ENCODE measurements at regions not wholly inside any gene's neighbourhood (a gene's known extent, or its start where the extent isn't known, plus 50 kb on each side); places are given as distances from the start of the nearest gene placed in this dataset.

DNA sequence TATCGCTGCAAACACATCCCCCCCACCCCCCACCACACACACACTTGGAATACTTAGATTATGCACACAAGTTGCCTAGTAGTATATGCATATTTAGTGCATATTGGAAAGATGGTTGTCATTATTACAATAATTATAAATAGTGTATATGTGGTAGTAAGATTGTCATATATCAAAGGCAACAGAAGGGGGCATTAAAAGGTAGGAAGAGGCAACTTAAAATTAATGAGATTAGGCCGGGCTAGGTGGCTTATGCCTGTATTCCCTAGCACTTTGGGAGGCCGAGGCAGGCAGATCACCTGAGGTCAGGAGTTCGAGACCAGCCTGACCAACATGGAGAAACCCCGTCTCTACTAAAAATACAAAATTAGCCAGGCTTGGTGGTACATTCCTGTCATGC lies 52.1 kb downstream of the GSC start:
- Histone ChIP-seq H3K9me3 (no peaks in the 10 kb centered on the region), H3K4me1 (ENCODE audit: low read depth) (no peaks in the 10 kb centered on the region), H3K4me3 (no peak overlapping the region), H3K36me3 (ENCODE audit: low read depth) (no peaks in the 10 kb centered on the region)
- TF ChIP-seq, protein P1, sequence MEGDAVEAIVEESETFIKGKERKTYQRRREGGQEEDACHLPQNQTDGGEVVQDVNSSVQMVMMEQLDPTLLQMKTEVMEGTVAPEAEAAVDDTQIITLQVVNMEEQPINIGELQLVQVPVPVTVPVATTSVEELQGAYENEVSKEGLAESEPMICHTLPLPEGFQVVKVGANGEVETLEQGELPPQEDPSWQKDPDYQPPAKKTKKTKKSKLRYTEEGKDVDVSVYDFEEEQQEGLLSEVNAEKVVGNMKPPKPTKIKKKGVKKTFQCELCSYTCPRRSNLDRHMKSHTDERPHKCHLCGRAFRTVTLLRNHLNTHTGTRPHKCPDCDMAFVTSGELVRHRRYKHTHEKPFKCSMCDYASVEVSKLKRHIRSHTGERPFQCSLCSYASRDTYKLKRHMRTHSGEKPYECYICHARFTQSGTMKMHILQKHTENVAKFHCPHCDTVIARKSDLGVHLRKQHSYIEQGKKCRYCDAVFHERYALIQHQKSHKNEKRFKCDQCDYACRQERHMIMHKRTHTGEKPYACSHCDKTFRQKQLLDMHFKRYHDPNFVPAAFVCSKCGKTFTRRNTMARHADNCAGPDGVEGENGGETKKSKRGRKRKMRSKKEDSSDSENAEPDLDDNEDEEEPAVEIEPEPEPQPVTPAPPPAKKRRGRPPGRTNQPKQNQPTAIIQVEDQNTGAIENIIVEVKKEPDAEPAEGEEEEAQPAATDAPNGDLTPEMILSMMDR (IDR thresholded peaks at IDR 0.05): no peak
- no peak for DNase-seq
- intact Hi-C loops (cut with DNase I, micrococcal nuclease): no loop called here
- ATAC-seq: no peak

DNA sequence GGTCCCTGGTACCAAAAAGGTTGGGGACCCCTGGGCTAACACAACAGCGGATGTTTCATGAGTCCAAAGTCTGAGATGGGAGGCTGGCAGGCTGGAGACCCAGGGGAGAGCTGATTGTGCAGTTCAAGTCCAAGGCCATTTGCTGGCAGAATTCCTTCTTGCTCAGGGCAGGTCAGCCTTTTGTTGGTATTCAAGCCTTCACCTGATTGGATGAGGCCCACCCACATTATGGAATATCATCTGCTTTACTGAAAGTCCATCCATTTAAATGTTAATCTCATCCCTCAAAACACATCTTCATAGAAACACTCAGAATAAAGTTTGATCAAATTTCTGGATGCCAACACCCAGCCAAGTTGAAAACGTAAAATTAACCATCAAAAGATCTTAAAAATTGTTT lies 52.9 kb downstream of the GSC start:
- Histone ChIP-seq H3K36me3 (ENCODE audit: low read depth) (no peaks in the 10 kb centered on the region), H3K4me3 (no peak overlapping the region), H3K9me3 (no peaks in the 10 kb centered on the region), H3K4me1 (ENCODE audit: low read depth) (no peaks in the 10 kb centered on the region)
- DNase-seq: no peak
- TF ChIP-seq, protein P1 (IDR thresholded peaks at IDR 0.05): no peak
- no peak for ATAC-seq
- intact Hi-C loops (cut with DNase I, micrococcal nuclease): no loop called here

DNA sequence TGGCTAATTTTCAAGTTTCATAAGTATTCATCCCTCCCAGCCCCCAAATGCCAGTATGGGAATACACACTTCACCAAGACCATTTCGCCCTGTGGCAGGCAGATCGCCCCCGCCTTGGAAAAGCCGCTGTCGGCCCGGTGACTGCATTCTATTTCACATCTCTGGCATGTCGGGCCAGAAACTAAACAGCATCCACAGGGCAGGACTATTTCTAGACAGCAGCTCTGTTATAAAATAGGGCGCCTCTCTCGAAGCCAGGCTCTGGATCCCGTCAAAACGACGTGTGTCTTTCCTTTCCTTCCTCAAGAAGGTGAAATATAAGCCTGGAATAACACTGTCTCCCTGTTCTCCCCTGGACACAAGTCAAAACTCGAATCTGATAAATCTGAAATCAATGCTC lies 56.8 kb downstream of the GSC start:
- TF ChIP-seq, protein P1 (IDR thresholded peaks at IDR 0.05): no peak
- intact Hi-C loops (cut with DNase I, micrococcal nuclease): no loop called here
- no peak for DNase-seq
- Histone ChIP-seq H3K36me3 (ENCODE audit: low read depth) (no peaks in the 10 kb centered on the region), H3K4me1 (ENCODE audit: low read depth) (no peaks in the 10 kb centered on the region), H3K4me3 (no peak overlapping the region), H3K9me3 (no peaks in the 10 kb centered on the region)
- no peak for ATAC-seq

DNA sequence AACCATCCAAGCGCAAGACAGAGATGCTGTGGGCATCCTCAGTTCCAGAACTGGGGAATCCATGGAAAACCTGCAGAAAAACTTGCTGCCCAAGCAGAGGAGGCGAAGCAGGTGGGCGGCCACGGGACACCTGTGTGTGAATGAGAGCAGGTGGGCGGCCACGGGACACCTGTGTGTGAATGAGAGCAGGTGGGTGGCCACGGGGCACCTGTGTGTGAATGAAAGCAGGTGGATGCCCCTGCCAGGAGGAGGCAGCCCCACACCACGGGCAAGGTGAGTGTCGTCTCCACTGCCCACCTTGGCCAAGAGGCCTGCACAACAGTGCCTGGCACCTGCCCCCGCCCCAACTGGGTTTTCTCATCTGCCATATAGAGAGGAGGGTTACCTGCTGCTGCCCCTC lies 59.2 kb downstream of the GSC start:
- Histone ChIP-seq H3K9me3 (no peaks in the 10 kb centered on the region), H3K36me3 (ENCODE audit: low read depth) (no peaks in the 10 kb centered on the region), H3K4me3 (no peak overlapping the region), H3K4me1 (ENCODE audit: low read depth) (no peaks in the 10 kb centered on the region)
- no peak for ATAC-seq
- TF ChIP-seq, protein P1 (IDR thresholded peaks at IDR 0.05): no peak
- intact Hi-C loops (cut with DNase I, micrococcal nuclease): no loop called here
- DNase-seq: no peak

DNA sequence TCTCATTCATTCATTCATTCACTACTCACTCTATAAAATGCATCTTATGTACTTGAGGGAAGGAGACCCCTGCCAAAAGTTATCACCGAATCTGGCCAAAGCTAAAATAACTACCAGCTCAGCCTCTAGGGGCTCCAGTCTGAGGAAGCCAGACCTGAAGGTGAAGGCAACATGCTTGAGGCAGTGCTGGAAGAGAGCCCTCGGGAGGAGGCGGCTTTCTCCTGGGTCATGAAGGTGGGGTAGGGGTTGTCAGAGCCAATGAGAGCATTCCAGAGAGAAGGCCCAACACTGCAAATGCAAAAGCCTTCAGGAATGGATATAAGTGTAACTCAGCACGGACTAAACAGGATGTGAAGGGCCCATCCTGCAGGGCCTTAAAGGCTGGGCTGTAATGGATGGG lies 62.4 kb downstream of the GSC start:
- H3K36me3 ChIP-seq (ENCODE audit: low read depth): no peaks in the 10 kb centered on the region
- no peak for ATAC-seq
- H3K4me1 ChIP-seq (ENCODE audit: low read depth): no peaks in the 10 kb centered on the region
- no peak overlapping the region for H3K4me3 ChIP-seq
- no peaks in the 10 kb centered on the region for H3K9me3 ChIP-seq
- TF ChIP-seq, protein P1 (IDR thresholded peaks at IDR 0.05): no peak
- DNase-seq: no peak
- intact Hi-C loops (cut with DNase I, micrococcal nuclease): no loop called here

DNA sequence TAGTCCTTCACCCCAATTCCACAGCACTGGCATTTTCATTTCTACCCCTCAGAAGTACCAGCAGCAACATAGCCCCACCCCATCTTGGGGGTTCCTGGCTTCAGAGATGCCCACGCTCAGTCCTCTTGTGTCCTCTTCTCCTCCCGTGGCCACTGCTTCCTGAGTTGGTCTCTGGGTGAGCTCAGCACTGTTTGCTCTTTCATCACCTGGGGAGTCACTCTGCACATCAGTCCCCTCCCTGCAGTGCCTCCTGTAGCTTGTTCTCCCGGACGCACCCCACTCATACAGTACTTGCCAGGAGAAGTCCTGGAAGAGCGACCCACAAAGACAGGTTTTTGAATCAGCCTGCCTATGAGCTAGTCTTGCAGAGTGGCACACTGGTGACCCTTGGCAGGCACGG lies 63.8 kb downstream of the GSC start:
- H3K36me3 ChIP-seq (ENCODE audit: low read depth): no peaks in the 10 kb centered on the region
- H3K4me1 ChIP-seq (ENCODE audit: low read depth): no peaks in the 10 kb centered on the region
- no peaks in the 10 kb centered on the region for H3K9me3 ChIP-seq
- intact Hi-C loops (cut with DNase I, micrococcal nuclease): no loop called here
- H3K4me3 ChIP-seq: no peak overlapping the region
- TF ChIP-seq, protein P1 (IDR thresholded peaks at IDR 0.05): no peak
- ATAC-seq (no peak), DNase-seq (no peak)

All from mucosa of descending colon (tissue), 3 donors.